A549 (cell line): ENCODE measurements at regions not wholly inside any gene's neighbourhood (a gene's known extent, or its start where the extent isn't known, plus 50 kb on each side); places are given as distances from the start of the nearest gene placed in this dataset.

ENCODE experiments used
- CHD2 ChIP-seq: fragments of 150-350 bp; IDR thresholded peaks from 2 replicates; pipeline ENCODE4 v1.6.1; 2014; ENCODE audit warnings: low read length; ENCODE audit not compliant: partially characterized antibody
- EP300 ChIP-seq, 2 experiments: fragments of >200 bp; sonication (Bioruptor Twin); formaldehyde crosslinking; IDR thresholded peaks; 2 replicates in 1 of 2; 3 replicates in 1 of 2; pipeline ENCODE4 v1.6.1; 2016 to 2017
- HOXB13 ChIP-seq: fragments of 250-450 bp; sonication (Bioruptor Pico); IDR thresholded peaks from 2 replicates; pipeline ENCODE4 v1.5.0; 2020; ENCODE audit warnings: low read depth, mild to moderate bottlenecking, moderate library complexity
- MAZ ChIP-seq: fragments of 150-350 bp; IDR thresholded peaks from 2 replicates; pipeline ENCODE4 v1.6.1; 2014; ENCODE audit warnings: antibody characterized with exemption, low read depth, low read length, borderline replicate concordance
- MYC ChIP-seq: IDR thresholded peaks from 2 replicates; pipeline ENCODE4 v1.6.1; 2012; ENCODE audit warnings: mild to moderate bottlenecking, inconsistent platforms, low read length, improper control_type of control experiment, borderline replicate concordance
- POLR2A ChIP-seq: IDR thresholded peaks from 2 replicates; pipeline ENCODE4 v1.6.1; 2012; ENCODE audit warnings: mild to moderate bottlenecking, low read length
- RFX5 ChIP-seq: fragments of 450-650 bp; IDR thresholded peaks from 2 replicates; pipeline ENCODE4 v1.7.1; 2014; ENCODE audit warnings: antibody characterized with exemption, mild to moderate bottlenecking, moderate library complexity
- TF ChIP-seq, protein P1 (sequence below): fragments of >200 bp; sonication (Bioruptor Twin); formaldehyde crosslinking; IDR thresholded peaks from 3 replicates; pipeline ENCODE4 v1.5.1; 2016
- TF ChIP-seq, protein P2 (sequence below): fragments of 200-600 bp; sonication (generic); IDR thresholded peaks from 2 replicates; pipeline ENCODE4 v1.6.1; 2016; ENCODE audit warnings: antibody characterized with exemption, mild to moderate bottlenecking, moderate library complexity
- TF ChIP-seq, protein P3 (sequence below): fragments of 450-650 bp; IDR thresholded peaks from 2 replicates; pipeline ENCODE4 v1.6.1; 2014; ENCODE audit warnings: antibody characterized with exemption

DNA sequence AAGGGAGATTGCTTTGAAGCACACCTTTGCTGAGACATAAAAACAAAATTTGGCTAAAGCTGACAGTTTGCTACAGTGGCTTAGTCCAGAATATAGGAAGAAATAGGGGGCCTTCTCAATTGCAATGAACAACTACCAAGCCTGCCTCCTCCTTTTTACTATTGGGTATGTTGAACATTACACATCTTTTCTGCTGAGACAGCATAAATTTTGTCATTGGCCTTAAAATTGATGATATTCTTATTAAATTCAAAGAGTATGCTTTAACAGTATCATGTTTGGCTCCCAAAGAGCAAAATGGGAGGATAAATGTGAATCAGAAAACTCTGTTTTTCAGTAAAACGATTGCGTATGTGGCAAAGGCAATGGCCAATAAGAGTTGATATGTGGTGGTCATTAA is 721.9 kb upstream of the IGFBP7 start:
- TF ChIP-seq EP300 (IDR thresholded peaks at IDR 0.05) (no peak), MAZ (no peak), HOXB13 (no peak), CHD2 (no peak), MYC (no peak), RFX5 (no peak), POLR2A (no peak)
- TF ChIP-seq, protein P1, sequence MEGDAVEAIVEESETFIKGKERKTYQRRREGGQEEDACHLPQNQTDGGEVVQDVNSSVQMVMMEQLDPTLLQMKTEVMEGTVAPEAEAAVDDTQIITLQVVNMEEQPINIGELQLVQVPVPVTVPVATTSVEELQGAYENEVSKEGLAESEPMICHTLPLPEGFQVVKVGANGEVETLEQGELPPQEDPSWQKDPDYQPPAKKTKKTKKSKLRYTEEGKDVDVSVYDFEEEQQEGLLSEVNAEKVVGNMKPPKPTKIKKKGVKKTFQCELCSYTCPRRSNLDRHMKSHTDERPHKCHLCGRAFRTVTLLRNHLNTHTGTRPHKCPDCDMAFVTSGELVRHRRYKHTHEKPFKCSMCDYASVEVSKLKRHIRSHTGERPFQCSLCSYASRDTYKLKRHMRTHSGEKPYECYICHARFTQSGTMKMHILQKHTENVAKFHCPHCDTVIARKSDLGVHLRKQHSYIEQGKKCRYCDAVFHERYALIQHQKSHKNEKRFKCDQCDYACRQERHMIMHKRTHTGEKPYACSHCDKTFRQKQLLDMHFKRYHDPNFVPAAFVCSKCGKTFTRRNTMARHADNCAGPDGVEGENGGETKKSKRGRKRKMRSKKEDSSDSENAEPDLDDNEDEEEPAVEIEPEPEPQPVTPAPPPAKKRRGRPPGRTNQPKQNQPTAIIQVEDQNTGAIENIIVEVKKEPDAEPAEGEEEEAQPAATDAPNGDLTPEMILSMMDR = no peak
- TF ChIP-seq, protein P2, sequence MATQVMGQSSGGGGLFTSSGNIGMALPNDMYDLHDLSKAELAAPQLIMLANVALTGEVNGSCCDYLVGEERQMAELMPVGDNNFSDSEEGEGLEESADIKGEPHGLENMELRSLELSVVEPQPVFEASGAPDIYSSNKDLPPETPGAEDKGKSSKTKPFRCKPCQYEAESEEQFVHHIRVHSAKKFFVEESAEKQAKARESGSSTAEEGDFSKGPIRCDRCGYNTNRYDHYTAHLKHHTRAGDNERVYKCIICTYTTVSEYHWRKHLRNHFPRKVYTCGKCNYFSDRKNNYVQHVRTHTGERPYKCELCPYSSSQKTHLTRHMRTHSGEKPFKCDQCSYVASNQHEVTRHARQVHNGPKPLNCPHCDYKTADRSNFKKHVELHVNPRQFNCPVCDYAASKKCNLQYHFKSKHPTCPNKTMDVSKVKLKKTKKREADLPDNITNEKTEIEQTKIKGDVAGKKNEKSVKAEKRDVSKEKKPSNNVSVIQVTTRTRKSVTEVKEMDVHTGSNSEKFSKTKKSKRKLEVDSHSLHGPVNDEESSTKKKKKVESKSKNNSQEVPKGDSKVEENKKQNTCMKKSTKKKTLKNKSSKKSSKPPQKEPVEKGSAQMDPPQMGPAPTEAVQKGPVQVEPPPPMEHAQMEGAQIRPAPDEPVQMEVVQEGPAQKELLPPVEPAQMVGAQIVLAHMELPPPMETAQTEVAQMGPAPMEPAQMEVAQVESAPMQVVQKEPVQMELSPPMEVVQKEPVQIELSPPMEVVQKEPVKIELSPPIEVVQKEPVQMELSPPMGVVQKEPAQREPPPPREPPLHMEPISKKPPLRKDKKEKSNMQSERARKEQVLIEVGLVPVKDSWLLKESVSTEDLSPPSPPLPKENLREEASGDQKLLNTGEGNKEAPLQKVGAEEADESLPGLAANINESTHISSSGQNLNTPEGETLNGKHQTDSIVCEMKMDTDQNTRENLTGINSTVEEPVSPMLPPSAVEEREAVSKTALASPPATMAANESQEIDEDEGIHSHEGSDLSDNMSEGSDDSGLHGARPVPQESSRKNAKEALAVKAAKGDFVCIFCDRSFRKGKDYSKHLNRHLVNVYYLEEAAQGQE = no peak
- TF ChIP-seq, protein P3, sequence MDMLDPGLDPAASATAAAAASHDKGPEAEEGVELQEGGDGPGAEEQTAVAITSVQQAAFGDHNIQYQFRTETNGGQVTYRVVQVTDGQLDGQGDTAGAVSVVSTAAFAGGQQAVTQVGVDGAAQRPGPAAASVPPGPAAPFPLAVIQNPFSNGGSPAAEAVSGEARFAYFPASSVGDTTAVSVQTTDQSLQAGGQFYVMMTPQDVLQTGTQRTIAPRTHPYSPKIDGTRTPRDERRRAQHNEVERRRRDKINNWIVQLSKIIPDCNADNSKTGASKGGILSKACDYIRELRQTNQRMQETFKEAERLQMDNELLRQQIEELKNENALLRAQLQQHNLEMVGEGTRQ = no peak
